Karpas-422 (cell line): ENCODE measurements at regions not wholly inside any gene's neighbourhood (a gene's known extent, or its start where the extent isn't known, plus 50 kb on each side); places are given as distances from the start of the nearest gene placed in this dataset.

Source experiments
- DNase-seq: peaks from one replicate; pipeline ENCODE4 v3.0.0-alpha.2; 2015
- H2AFZ ChIP-seq: fragments of 200-600 bp; sonication (generic); 2 replicates; pipeline ENCODE4 v1.6.1; 2014; ENCODE audit warnings: antibody characterized with exemption, low read length, mixed read lengths
- H3K27ac ChIP-seq: fragments of 200-600 bp; sonication (generic); 2 replicates; pipeline ENCODE4 v1.5.1; 2014; ENCODE audit warnings: mild to moderate bottlenecking, low read length, moderate library complexity
- H3K27me3 ChIP-seq: fragments of 200-600 bp; sonication (generic); 2 replicates; pipeline ENCODE4 v1.6.1; 2014; ENCODE audit warnings: low read length, mixed read lengths
- H3K36me3 ChIP-seq: fragments of 200-600 bp; sonication (generic); 2 replicates; pipeline ENCODE4 v1.6.1; 2014; ENCODE audit warnings: low read length, mixed read lengths; ENCODE audit not compliant: insufficient read depth
- H3K4me1 ChIP-seq: fragments of 200-600 bp; sonication (generic); 2 replicates; pipeline ENCODE4 v1.6.1; 2014; ENCODE audit warnings: mild to moderate bottlenecking, low read length, mixed read lengths
- H3K4me2 ChIP-seq: fragments of 200-600 bp; sonication (generic); 2 replicates; pipeline ENCODE4 v1.6.1; 2014; ENCODE audit warnings: low read length, low read depth, mild to moderate bottlenecking; ENCODE audit not compliant: poor library complexity, severe bottlenecking
- H3K4me3 ChIP-seq: fragments of 200-600 bp; sonication (generic); 2 replicates; pipeline ENCODE4 v1.5.1; 2014; ENCODE audit warnings: mild to moderate bottlenecking, antibody characterized with exemption, low read length, mixed read lengths
- H3K79me2 ChIP-seq: fragments of 200-600 bp; sonication (generic); 2 replicates; pipeline ENCODE4 v1.6.1; 2014; ENCODE audit warnings: mild to moderate bottlenecking, low read length, mixed read lengths
- H3K9ac ChIP-seq: fragments of 200-600 bp; sonication (generic); 2 replicates; pipeline ENCODE4 v1.6.0; 2014; ENCODE audit warnings: low read length
- H3K9me2 ChIP-seq: fragments of 200-600 bp; sonication (generic), shearing (Covaris generic); replicated peaks from 2 replicates; pipeline ENCODE4 v1.6.0; 2014; ENCODE audit warnings: mild to moderate bottlenecking, low read length, moderate library complexity; ENCODE audit not compliant: insufficient read depth
- H3K9me3 ChIP-seq: fragments of 300-700, 200-600 bp; sonication (generic); 2 replicates; pipeline ENCODE4 v1.6.1; 2014; ENCODE audit warnings: low read length, mixed read lengths
- H4K20me1 ChIP-seq: fragments of 200-600 bp; sonication (generic); 2 replicates; pipeline ENCODE4 v1.6.1; 2014; ENCODE audit warnings: mild to moderate bottlenecking, antibody characterized with exemption, low read length, low read depth; ENCODE audit not compliant: insufficient read depth

GRCh38 chr12:107545737-107546353, 139.8 kb upstream of the PWP1 start:
- no peaks in the 10 kb centered on the region for H3K27me3 ChIP-seq
- no peaks in the 10 kb centered on the region for H3K9me3 ChIP-seq

GRCh38 chr12:107547389-107547788, 138.2 kb upstream of the PWP1 start:
- no peaks in the 10 kb centered on the region for H4K20me1 ChIP-seq
- no peak overlapping the region for H2AFZ ChIP-seq
- no peaks in the 10 kb centered on the region for H3K27me3 ChIP-seq
- H3K4me3 ChIP-seq, result no peak overlapping the region
- no peaks in the 10 kb centered on the region for H3K9me2 ChIP-seq
- H3K79me2 ChIP-seq, result no peaks in the 10 kb centered on the region
- H3K9me3 ChIP-seq, result no peaks in the 10 kb centered on the region
- H3K4me1 ChIP-seq, result no peaks in the 10 kb centered on the region
- H3K36me3 ChIP-seq, result no peaks in the 10 kb centered on the region
- H3K4me2 ChIP-seq, result no peak overlapping the region
- no peak overlapping the region for H3K27ac ChIP-seq
- DNase-seq, result no peak
- H3K9ac ChIP-seq, result no peak overlapping the region

More at GRCh38 chr12:107545737-107546353, 139.8 kb upstream of the PWP1 start:
- Histone ChIP-seq H3K27ac (no peak overlapping the region), H2AFZ (no peak overlapping the region), H3K4me2 (no peak overlapping the region), H3K4me3 (no peak overlapping the region), H3K9me2 (no peaks in the 10 kb centered on the region), H4K20me1 (no peaks in the 10 kb centered on the region), H3K9ac (no peak overlapping the region), H3K79me2 (no peaks in the 10 kb centered on the region), H3K36me3 (no peaks in the 10 kb centered on the region), H3K4me1 (no peaks in the 10 kb centered on the region)
- DNase-seq, result no peak

- DNase-seq, result no peak
- no peaks in the 10 kb centered on the region for H3K79me2 ChIP-seq
- no peak overlapping the region for H3K4me3 ChIP-seq
- H3K27me3 ChIP-seq, result no peaks in the 10 kb centered on the region
- no peaks in the 10 kb centered on the region for H3K4me1 ChIP-seq
- H3K27ac ChIP-seq, result no peak overlapping the region
- no peak overlapping the region for H2AFZ ChIP-seq
- no peaks in the 10 kb centered on the region for H3K36me3 ChIP-seq
- no peaks in the 10 kb centered on the region for H4K20me1 ChIP-seq
- no peak overlapping the region for H3K9ac ChIP-seq
- H3K9me2 ChIP-seq, result no peaks in the 10 kb centered on the region
- H3K9me3 ChIP-seq, result no peaks in the 10 kb centered on the region
- H3K4me2 ChIP-seq, result no peak overlapping the region
Observed at GRCh38 chr12:107549651-107550480, 135.7 kb upstream of the PWP1 start.

- no peak overlapping the region for H2AFZ ChIP-seq
- H3K4me2 ChIP-seq, result no peak overlapping the region
- H3K9me2 ChIP-seq, result no peaks in the 10 kb centered on the region
- H3K27me3 ChIP-seq, result no peaks in the 10 kb centered on the region
- no peaks in the 10 kb centered on the region for H3K9me3 ChIP-seq
- no peaks in the 10 kb centered on the region for H3K79me2 ChIP-seq
- no peaks in the 10 kb centered on the region for H4K20me1 ChIP-seq
- H3K9ac ChIP-seq, result no peak overlapping the region
- H3K36me3 ChIP-seq, result no peaks in the 10 kb centered on the region
- no peak for DNase-seq
- H3K27ac ChIP-seq, result no peak overlapping the region
- no peak overlapping the region for H3K4me3 ChIP-seq
- no peaks in the 10 kb centered on the region for H3K4me1 ChIP-seq
Observed at GRCh38 chr12:107551434-107551833, 134.2 kb upstream of the PWP1 start.

DNA sequence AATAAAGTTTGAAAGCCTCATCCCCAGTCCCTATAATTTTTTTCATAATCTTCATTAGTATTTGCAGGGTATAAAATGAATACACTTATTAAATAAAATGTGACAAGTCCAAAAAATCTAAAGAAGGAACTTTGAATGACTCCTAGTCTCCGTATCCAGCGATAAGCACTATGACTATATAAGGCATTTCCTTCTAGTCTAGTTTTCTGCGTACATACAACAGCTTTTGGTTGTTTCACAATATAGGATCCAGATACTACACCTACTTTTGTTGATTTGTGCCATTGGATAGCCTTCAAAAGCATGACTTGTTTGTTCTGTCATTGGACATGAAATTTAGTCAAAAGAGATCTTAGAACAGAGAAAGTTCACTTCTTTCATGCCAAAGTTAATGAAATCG, 133.3 kb upstream of the PWP1 start:
- Histone ChIP-seq H3K4me2 (no peak overlapping the region), H3K9me3 (no peaks in the 10 kb centered on the region), H3K36me3 (no peaks in the 10 kb centered on the region), H4K20me1 (no peaks in the 10 kb centered on the region), H3K9ac (no peak overlapping the region), H2AFZ (no peak overlapping the region), H3K27ac (no peak overlapping the region), H3K4me1 (no peaks in the 10 kb centered on the region), H3K4me3 (no peak overlapping the region), H3K79me2 (no peaks in the 10 kb centered on the region), H3K9me2 (no peaks in the 10 kb centered on the region), H3K27me3 (no peaks in the 10 kb centered on the region)
- no peak for DNase-seq

- H3K27me3 ChIP-seq, result no peaks in the 10 kb centered on the region
- H3K36me3 ChIP-seq, result no peaks in the 10 kb centered on the region
- H3K27ac ChIP-seq, result no peak overlapping the region
- DNase-seq, result no peak
- no peaks in the 10 kb centered on the region for H3K79me2 ChIP-seq
- H3K9me2 ChIP-seq, result no peaks in the 10 kb centered on the region
- H3K9ac ChIP-seq, result no peak overlapping the region
- no peaks in the 10 kb centered on the region for H3K4me1 ChIP-seq
- H3K4me2 ChIP-seq, result no peak overlapping the region
- H3K4me3 ChIP-seq, result no peak overlapping the region
- H2AFZ ChIP-seq, result no peak overlapping the region
- no peaks in the 10 kb centered on the region for H3K9me3 ChIP-seq
- H4K20me1 ChIP-seq, result no peaks in the 10 kb centered on the region
Observed at GRCh38 chr12:107553211-107553765, 132.3 kb upstream of the PWP1 start.

GRCh38 chr12:107554941-107555340, 130.7 kb upstream of the PWP1 start:
- no peak overlapping the region for H3K4me2 ChIP-seq
- no peaks in the 10 kb centered on the region for H3K36me3 ChIP-seq
- no peaks in the 10 kb centered on the region for H3K79me2 ChIP-seq
- H3K4me1 ChIP-seq, result no peaks in the 10 kb centered on the region
- no peak overlapping the region for H3K9ac ChIP-seq
- no peaks in the 10 kb centered on the region for H3K27me3 ChIP-seq
- no peaks in the 10 kb centered on the region for H3K9me2 ChIP-seq
- DNase-seq, result no peak
- no peak overlapping the region for H3K27ac ChIP-seq
- H3K4me3 ChIP-seq, result no peak overlapping the region
- H4K20me1 ChIP-seq, result no peaks in the 10 kb centered on the region
- no peak overlapping the region for H2AFZ ChIP-seq
- H3K9me3 ChIP-seq, result no peaks in the 10 kb centered on the region

DNA sequence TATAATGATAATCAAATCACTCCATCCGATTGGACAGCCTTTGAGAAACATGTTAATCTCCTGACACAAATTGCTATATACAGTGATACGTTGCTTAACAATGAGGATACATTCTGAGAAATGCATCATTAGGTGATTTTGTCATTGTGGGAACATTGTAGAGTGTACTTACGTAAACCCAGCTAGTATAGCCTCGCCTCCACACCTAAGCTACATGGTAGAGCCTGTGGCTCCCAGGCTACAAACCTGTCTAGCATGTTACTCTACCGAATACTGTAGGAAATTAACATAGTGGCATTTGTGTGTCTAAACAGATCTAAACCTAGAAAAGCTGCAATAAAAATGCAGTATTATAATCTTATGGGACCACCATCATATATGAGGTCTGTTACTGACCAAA, 128.6 kb upstream of the PWP1 start:
- Histone ChIP-seq H3K79me2 (no peaks in the 10 kb centered on the region), H3K27ac (no peak overlapping the region), H3K9me3 (no peaks in the 10 kb centered on the region), H3K27me3 (no peaks in the 10 kb centered on the region), H4K20me1 (no peaks in the 10 kb centered on the region), H3K4me2 (no peak overlapping the region), H3K9me2 (no peaks in the 10 kb centered on the region), H2AFZ (no peak overlapping the region), H3K36me3 (no peaks in the 10 kb centered on the region), H3K9ac (no peak overlapping the region), H3K4me3 (no peak overlapping the region), H3K4me1 (no peaks in the 10 kb centered on the region)
- no peak for DNase-seq
